NCI-H1417 (cell line): ENCODE measurements at regions not wholly inside any gene's neighbourhood (a gene's known extent, or its start where the extent isn't known, plus 50 kb on each side); places are given as distances from the start of the nearest gene placed in this dataset.

ENCODE experiments used
- DNase-seq, 3 experiments: peaks; one replicate each; lab custom pipeline; 2025; lab: John Stamatoyannopoulos, UW

GRCh38 chrX:2608638-2609430 is 82.3 kb upstream of the CD99 start:
- no peak for DNase-seq

- DNase-seq, result no peak
Observed at GRCh38 chrX:2607113-2607512, 84.0 kb upstream of the CD99 start.

DNA sequence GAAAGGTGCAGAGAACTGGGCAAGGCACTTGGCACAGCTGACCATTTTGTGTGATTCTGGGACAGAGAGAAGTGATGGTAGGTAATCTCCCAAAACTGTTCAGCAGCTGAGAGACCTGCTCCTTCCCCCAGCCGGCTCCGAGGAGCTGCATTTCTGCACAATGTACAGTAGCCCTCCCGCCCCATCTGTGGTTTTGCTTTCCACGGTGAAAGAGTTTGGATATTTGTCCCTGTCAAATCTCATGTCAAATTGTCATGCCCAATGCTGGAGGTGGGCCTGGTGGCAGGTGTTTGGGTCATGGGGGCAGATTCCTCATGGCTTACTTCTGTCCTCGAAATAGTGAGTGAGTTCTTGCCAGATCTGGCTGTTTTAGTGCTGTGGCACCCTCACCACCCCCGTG is 90.5 kb upstream of the CD99 start:
- DNase-seq, result no peak

GRCh38 chrX:2596555-2597255 is 94.4 kb upstream of the CD99 start:
- DNase-seq, result no peak

DNA sequence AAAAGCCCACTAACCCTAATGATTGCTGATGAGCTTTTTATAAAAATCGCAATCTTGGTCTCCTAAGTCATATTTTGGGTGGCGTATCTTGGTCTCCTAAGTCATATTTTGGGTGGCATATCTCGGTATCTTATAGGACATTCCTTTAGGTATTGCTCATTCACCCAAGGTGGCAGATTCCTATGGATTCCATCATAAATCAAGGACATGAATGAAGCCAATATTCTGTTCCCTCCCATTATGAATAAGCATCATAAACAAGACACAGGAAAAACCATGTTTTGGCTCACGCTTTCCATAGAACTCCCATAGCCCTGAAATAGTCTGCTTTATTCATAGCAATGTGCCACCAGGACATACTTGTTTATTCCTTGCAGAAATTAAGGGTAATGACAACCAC is 95.0 kb upstream of the CD99 start:
- DNase-seq, result no peak

DNA sequence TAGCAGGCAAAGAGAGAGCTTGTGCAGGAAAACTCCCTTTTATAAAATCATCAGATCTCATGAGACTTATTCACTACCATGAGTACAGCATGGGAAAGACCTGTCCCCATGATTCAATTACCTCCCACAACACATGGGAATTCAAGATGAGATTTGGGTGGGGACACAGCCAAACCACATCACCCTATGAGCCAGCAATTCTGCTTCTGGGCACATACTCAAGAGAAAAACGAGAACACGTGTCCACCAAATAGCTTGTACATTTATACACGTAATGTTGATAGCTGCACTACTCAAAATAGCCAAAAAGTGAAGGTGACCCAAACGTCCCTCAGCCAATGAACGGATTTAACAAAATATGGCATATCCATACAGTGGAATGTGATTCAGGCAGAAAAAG is 94.5 kb upstream of the DHRSX start:
- DNase-seq, result no peak

DNA sequence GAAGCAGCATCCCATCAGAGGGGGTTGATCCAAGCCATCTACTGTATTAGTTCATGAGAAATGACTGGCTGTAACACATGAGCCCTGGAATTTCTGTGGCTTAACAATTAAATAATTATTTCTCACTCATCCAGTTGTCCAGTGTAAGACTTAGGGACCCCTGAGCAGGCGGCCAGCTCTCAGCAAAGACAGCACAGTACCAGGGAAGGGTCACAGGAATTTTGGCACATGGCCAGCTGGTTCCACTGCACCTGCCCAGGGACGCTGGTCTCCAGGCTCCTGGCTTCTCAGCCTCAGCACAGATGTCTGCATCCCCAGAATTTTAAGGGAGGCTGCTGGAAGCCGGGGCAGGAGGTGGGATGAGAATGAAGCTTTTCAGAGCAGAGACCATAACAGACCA is 93.7 kb upstream of the DHRSX start:
- no peak for DNase-seq

DNA sequence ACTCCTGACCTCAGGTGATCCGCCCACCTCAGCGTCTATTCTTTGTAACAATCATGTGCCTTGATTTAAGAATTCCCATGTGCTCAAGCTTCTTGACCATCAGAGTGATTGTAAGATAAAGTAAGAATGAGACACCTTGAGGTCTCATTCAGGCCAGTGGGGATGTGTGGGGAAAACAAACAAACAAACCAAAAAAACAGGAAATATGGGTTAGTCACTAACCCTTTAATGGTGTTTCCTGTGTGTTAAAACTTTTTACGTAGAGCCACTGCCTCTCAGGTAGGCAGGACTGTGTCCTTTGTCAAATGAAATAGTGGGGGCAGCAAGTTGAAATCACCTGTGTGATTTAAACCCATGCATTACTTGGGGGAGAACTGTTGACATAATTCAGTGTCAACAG is 91.5 kb upstream of the DHRSX start:
- no peak for DNase-seq

- no peak for DNase-seq
Observed at GRCh38 chrX:2589186-2590020, 88.6 kb upstream of the DHRSX start.

DNA sequence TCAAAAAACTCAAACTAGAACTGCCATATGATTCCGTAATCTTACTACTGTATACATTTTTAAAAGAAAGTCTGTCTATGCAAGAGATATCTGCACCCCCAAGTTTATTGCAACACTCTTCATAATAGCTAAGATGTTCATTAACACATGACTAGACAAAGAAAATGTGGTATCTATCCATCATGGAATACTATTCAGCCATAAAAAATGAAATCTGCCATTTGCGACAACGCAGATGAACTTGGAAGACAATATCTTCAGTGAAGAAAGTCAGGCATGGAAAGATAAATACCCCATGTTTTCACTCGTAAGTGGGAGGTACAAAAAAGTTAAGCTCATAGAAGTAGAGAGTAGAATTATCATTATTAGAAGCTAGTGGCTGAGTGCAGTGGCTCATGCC is 87.3 kb upstream of the DHRSX start:
- no peak for DNase-seq

DNA sequence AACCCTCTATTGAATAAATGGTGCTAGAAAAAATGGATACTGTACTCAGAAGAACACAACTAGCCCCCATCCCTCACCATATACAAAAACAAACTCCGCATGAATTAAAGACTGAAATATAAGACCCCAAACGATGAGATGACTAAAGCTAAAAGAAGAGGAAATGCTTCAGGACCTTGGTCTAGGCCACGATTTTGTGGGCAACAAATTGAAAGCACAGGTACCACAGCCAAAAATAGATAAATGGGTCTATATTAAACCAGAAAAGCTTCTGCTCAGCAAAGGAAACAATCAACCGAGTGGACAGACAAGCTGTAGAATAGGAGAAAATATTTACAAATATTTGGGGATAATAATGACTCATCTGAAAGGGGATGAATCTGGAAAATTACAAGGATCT is 86.4 kb upstream of the DHRSX start:
- DNase-seq, result no peak

DNA sequence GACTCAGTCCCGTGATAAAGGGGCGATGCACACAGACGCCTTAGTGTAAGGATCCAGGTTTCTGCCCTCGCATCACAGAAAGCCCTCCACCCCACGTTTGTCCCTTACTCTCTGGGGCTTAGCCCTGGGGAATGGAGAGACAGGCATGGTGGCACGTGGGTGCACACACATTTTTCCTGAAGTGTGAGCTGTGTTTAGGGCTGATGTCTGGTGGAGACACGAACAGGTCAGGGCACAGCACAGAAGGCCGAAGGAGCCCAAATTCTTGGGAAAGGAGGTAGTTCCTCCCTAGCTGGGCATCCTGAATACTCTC is 84.3 kb upstream of the DHRSX start:
- no peak for DNase-seq

GRCh38 chrX:2584251-2585157 is 83.7 kb upstream of the DHRSX start:
- DNase-seq, result no peak

DNA sequence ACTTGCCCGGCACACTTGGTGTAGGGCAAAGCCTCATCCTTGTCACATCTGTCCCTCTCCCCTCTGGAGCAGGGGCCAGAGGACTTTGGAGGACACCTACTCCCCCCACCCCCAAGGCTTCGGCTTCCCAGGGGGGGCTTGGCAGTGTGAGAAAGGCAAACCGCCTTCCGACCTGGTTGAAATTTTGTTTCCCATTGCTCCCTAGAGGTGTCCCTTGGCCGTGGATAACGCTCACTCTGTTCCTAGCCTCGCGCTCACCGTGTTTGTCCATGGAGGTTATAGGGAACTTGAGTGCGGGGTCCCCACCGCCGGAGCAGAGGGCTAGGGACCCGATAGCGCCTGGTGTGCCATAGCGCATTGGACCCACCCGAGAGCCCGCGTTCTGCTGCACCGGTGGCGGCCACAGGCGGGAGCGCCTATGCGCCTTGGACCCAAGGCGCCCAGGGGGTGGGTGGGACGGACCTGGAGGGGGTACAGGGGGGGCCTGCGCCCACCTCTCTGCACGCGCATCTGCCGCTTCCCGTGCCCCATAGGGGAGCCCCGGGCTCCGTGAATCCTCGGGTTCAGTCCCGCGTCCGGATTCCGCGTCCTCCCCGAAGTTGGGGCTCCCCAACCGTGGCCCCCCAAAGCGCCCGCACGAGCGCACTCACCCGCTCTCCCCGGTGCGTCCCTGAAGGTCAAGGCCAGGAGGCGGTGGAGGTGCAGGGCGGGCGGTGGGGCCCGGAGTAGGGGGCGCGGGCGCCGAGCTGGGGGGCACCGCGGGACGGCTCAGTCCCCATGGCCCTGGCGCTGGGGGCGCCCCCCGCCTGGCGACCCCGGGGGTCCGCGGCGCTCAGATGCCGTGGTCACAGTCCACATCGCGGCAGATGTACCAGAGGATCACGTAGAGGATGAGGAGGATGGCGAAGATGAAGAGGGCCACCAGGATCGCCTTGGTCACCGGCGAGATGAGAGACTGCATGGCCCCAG is 82.7 kb upstream of the DHRSX start:
- no peak for DNase-seq

DNA sequence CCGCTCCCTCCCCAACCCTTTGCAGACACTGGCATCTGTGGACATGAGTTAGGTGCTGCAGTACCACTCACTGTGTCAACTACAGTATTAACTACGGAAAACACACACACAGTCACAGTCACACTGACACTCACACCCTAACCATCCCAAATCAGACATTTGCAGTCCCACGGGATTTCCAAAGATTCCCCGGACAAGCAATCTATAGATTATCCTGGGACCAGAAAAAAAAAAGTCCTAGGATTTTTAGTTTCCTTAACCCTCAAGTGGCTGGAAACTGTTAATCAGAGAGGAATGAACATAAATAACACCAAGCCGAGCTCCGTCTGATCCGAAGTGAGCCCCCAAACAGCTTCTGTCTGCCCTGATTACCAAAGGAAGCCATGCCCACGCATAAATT is 81.9 kb upstream of the DHRSX start:
- DNase-seq, result no peak

GRCh38 chrX:2581296-2581695 is 80.5 kb upstream of the DHRSX start:
- DNase-seq, result no peak

DNA sequence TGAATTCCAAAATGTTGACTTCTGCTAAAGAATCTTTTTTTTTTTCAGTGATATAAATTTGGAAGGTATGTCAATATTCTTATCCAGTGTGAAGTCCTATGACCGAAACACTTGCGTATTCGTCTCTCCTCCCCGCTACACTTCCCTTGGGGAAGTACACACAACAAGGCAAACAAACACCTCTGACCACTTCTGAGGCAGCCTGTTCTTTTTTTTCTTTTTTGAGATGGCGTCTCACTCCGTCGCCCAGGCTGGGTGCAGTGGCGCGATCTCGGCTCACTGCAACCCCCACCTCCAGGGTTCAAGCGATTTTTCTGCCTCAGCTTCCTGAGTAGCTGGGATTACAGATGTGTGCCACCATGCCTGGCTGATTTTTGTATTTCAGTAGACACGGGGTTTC is 78.1 kb upstream of the DHRSX start:
- DNase-seq, result no peak

GRCh38 chrX:2577844-2578466 is 77.2 kb upstream of the DHRSX start:
- peak in 1 of 3 experiments; percentile 10 for DNase-seq

DNA sequence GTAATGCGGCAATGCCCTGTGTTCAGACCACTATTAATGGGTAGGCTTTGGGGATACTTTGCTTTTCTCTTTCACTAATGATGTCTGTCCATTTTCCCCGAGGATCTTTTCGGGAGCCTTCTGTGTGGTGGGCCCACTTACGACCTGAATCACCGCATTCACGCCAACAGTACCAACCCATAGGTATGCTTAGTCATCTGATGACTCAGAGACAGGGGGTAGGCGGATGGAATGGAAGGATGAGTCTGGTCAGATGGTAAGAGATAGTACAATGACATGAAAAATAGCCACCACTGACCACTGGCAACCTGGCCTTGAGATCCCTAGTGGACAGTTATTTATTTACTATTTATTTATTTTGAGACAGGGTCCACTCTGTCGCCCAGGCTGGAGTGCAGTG is 76.0 kb upstream of the DHRSX start:
- DNase-seq, result no peak

DNA sequence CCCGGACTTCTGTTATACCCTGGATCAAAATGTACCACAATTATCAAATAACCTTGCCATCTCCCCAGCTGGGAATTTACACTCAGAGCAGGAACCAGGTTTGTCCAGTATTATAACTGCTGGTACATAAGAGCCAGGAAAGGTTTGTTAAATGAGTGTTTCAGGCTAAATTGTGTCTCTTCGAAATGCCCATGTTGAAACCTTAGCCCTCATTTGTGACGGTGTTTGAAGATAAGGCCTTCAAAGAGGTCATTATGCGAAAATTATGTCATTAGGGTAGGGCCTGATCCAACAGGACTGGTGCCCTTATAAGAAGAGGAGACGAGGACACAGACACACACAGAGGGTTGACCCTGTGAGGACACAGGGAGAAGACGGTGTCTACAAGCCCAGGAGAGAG is 73.5 kb upstream of the DHRSX start:
- no peak for DNase-seq
